ENCODE measurements at regions not wholly inside any gene's neighbourhood (a gene's known extent, or its start where the extent isn't known, plus 50 kb on each side); places are given as distances from the start of the nearest gene placed in this dataset.

DNA sequence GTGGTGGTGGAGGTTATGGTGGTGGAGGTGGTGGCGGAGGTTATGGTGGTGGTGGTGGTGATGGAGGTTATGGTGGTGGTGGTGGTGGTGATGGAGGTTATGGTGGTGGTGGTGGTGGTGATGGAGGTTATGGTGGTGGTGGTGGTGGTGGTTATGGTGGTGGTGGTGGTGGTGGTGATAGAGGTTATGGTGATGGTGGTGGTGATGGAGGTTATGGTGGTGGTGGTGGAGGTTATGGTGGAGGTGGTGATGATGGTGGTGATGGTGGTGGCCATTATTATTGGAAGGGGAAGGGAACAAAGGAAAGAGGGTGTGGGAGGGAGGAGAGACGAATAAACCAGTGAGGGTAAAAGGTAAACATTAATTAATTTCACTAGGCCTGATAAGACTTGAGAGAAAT lies 53.5 kb upstream of the TCF20 start:
- Histone ChIP-seq H3K9me3 (replicated peaks; ENCODE audit: insufficient read depth, low read length) (no peaks in the 10 kb centered on the region), H3K27ac (ENCODE audit: low read length) (no peak overlapping the region), H3K36me3 (replicated peaks; ENCODE audit: insufficient read depth, low read length) (no peaks in the 10 kb centered on the region), H3K4me1 (ENCODE audit: low read length) (peaks cover 6% of the 10 kb centered on the region; the same call in 1 of the 2 replicates), H3K27me3 (replicated peaks; ENCODE audit: insufficient read depth, low read length) (peaks cover 45% of the 10 kb centered on the region), H3K9me2 (replicated peaks; ENCODE audit: insufficient read depth, low read length) (no peaks in the 10 kb centered on the region), H3K79me2 (ENCODE audit: low read length) (no peaks in the 10 kb centered on the region), H4K20me1 (ENCODE audit: insufficient read depth, low read length) (no peaks in the 10 kb centered on the region), H3K9ac (ENCODE audit: low read length) (no peak overlapping the region), H3K4me3 (ENCODE audit: low read length) (no peak overlapping the region), H2AFZ (ENCODE audit: low read length) (no peak overlapping the region), H3K4me2 (ENCODE audit: low read depth, low read length) (no peak overlapping the region), H3F3A (ENCODE audit: insufficient read depth, low read length) (no peaks in the 10 kb centered on the region)
- no peak for DNase-seq
- TF ChIP-seq, protein P1, sequence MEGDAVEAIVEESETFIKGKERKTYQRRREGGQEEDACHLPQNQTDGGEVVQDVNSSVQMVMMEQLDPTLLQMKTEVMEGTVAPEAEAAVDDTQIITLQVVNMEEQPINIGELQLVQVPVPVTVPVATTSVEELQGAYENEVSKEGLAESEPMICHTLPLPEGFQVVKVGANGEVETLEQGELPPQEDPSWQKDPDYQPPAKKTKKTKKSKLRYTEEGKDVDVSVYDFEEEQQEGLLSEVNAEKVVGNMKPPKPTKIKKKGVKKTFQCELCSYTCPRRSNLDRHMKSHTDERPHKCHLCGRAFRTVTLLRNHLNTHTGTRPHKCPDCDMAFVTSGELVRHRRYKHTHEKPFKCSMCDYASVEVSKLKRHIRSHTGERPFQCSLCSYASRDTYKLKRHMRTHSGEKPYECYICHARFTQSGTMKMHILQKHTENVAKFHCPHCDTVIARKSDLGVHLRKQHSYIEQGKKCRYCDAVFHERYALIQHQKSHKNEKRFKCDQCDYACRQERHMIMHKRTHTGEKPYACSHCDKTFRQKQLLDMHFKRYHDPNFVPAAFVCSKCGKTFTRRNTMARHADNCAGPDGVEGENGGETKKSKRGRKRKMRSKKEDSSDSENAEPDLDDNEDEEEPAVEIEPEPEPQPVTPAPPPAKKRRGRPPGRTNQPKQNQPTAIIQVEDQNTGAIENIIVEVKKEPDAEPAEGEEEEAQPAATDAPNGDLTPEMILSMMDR (IDR thresholded peaks at IDR 0.05; ENCODE audit: low read length), result no peak
- TF ChIP-seq EZH2 (optimal IDR thresholded peaks at IDR 0.05; ENCODE audit: low read depth, low read length), result no peak
- no peak for TF ChIP-seq EZH2phosphoT487 (IDR thresholded peaks at IDR 0.05; ENCODE audit: low read length)

DNA sequence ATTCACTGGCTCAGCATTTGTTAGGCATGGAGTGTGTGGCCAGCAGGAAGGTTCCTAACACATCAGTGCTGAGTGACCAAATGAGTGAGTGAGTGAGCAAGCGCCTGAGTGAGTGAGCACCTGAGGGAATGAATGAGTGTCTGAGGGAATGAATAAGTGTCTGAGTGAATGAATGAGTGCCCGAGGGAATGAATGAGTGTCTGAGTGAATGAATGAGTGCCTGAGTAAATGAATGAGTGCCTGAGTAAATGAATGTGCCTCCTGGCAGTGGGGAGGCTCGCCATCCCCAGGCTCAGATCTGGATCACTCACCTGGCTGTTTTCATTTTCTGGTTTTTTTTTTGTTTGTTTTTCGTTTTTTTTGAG lies 52.1 kb upstream of the TCF20 start:
- H3K4me2 ChIP-seq (ENCODE audit: low read depth, low read length), result peak overlapping the region; percentile 27; the same call in 1 of the 2 replicates

DNA sequence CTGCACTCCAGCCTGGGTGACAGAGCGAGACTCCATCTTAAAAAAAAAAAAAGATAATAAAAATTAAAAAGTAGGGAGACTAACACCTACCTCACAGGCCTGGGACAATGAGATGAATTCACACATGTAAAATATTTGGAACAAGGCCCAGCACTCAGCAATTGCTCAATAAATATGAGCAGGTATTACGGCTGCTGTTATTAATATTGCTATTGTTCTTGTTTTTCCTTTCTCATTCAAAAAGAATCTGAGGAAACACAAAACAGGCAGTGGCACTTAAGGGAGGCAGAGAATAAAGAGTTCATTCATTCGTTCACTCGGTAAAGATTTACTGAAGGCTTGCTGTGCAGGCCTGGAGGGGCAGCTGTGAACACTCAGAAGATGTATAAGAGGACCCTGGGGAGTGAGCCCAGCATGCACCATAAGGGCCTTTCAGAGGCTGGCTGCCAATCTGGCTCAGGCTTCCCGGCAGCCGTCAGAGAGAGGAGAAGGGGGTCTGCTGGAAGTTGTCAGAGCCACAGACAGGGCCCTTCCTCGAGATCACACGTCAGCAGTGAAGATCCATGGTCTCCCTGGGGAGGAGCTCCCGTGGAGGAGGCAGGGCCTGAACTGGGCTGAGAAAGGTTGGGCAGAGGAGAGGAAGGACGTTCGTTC lies 51.6 kb upstream of the TCF20 start:
- no peak overlapping the region for H3K27ac ChIP-seq (ENCODE audit: low read length)
- no peaks in the 10 kb centered on the region for H3K9me3 ChIP-seq (replicated peaks; ENCODE audit: insufficient read depth, low read length)

More for the DNA sequence above, 52.1 kb upstream of the TCF20 start:
- no peaks in the 10 kb centered on the region for H3F3A ChIP-seq (ENCODE audit: insufficient read depth, low read length)
- peaks cover 31% of the 10 kb centered on the region for H3K27me3 ChIP-seq (replicated peaks; ENCODE audit: insufficient read depth, low read length)
- peaks cover 6% of the 10 kb centered on the region; the same call in 1 of the 2 replicates for H3K4me1 ChIP-seq (ENCODE audit: low read length)
- H3K79me2 ChIP-seq (ENCODE audit: low read length), result no peaks in the 10 kb centered on the region
- H3K36me3 ChIP-seq (replicated peaks; ENCODE audit: insufficient read depth, low read length), result no peaks in the 10 kb centered on the region
- no peak overlapping the region for H3K4me3 ChIP-seq (ENCODE audit: low read length)
- H3K9ac ChIP-seq (ENCODE audit: low read length), result no peak overlapping the region
- no peaks in the 10 kb centered on the region for H3K9me3 ChIP-seq (replicated peaks; ENCODE audit: insufficient read depth, low read length)
- DNase-seq, result no peak
- H2AFZ ChIP-seq (ENCODE audit: low read length), result no peak overlapping the region
- no peaks in the 10 kb centered on the region for H4K20me1 ChIP-seq (ENCODE audit: insufficient read depth, low read length)
- no peak overlapping the region for H3K27ac ChIP-seq (ENCODE audit: low read length)
- H3K9me2 ChIP-seq (replicated peaks; ENCODE audit: insufficient read depth, low read length), result no peaks in the 10 kb centered on the region
- TF ChIP-seq, protein P1 (IDR thresholded peaks at IDR 0.05; ENCODE audit: low read length), result no peak
- TF ChIP-seq EZH2 (optimal IDR thresholded peaks at IDR 0.05; ENCODE audit: low read depth, low read length) (no peak), EZH2phosphoT487 (IDR thresholded peaks at IDR 0.05; ENCODE audit: low read length) (no peak)

More for the DNA sequence above, 51.6 kb upstream of the TCF20 start:
- peaks cover 32% of the 10 kb centered on the region for H3K27me3 ChIP-seq (replicated peaks; ENCODE audit: insufficient read depth, low read length)
- H3K4me2 ChIP-seq (ENCODE audit: low read depth, low read length), result peak overlapping the region; percentile 27; the same call in 1 of the 2 replicates
- H2AFZ ChIP-seq (ENCODE audit: low read length), result no peak overlapping the region
- H4K20me1 ChIP-seq (ENCODE audit: insufficient read depth, low read length), result no peaks in the 10 kb centered on the region
- H3F3A ChIP-seq (ENCODE audit: insufficient read depth, low read length), result no peaks in the 10 kb centered on the region
- H3K9ac ChIP-seq (ENCODE audit: low read length), result no peak overlapping the region
- no peak overlapping the region for H3K4me3 ChIP-seq (ENCODE audit: low read length)
- H3K79me2 ChIP-seq (ENCODE audit: low read length), result no peaks in the 10 kb centered on the region
- no peaks in the 10 kb centered on the region for H3K9me2 ChIP-seq (replicated peaks; ENCODE audit: insufficient read depth, low read length)
- peaks cover 6% of the 10 kb centered on the region; the same call in 1 of the 2 replicates for H3K4me1 ChIP-seq (ENCODE audit: low read length)
- no peaks in the 10 kb centered on the region for H3K36me3 ChIP-seq (replicated peaks; ENCODE audit: insufficient read depth, low read length)
- no peak for DNase-seq
- TF ChIP-seq EZH2 (optimal IDR thresholded peaks at IDR 0.05; ENCODE audit: low read depth, low read length) (no peak), EZH2phosphoT487 (IDR thresholded peaks at IDR 0.05; ENCODE audit: low read length) (no peak)
- TF ChIP-seq, protein P1 (IDR thresholded peaks at IDR 0.05; ENCODE audit: low read length), result no peak
